ENCODE measurements at regions not wholly inside any gene's neighbourhood (a gene's known extent, or its start where the extent isn't known, plus 50 kb on each side); places are given as distances from the start of the nearest gene placed in this dataset.

DNA sequence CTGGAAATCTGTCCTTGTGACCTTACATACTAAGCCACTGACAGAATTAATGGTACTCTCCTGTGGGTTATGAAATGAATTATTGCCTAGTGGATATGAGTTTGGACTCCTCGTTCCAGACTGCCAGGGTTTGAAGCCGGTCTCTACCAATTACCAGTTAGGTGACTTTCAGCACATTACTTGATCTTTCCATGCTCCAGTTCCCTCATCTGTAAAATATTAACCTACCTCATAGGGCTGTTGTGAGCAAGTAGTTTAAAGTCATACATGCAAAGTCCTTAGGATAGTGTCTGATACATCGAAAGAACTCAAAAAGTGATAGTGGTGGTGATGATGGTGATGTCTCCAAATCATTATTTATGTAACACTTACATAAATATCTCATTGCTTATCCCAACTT is 373.5 kb upstream of the ARX start:
- no peak for TF ChIP-seq POLR2A (IDR thresholded peaks at IDR 0.05)
- TF ChIP-seq, protein P1, sequence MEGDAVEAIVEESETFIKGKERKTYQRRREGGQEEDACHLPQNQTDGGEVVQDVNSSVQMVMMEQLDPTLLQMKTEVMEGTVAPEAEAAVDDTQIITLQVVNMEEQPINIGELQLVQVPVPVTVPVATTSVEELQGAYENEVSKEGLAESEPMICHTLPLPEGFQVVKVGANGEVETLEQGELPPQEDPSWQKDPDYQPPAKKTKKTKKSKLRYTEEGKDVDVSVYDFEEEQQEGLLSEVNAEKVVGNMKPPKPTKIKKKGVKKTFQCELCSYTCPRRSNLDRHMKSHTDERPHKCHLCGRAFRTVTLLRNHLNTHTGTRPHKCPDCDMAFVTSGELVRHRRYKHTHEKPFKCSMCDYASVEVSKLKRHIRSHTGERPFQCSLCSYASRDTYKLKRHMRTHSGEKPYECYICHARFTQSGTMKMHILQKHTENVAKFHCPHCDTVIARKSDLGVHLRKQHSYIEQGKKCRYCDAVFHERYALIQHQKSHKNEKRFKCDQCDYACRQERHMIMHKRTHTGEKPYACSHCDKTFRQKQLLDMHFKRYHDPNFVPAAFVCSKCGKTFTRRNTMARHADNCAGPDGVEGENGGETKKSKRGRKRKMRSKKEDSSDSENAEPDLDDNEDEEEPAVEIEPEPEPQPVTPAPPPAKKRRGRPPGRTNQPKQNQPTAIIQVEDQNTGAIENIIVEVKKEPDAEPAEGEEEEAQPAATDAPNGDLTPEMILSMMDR (IDR thresholded peaks at IDR 0.05) = no peak
